ENCODE measurements at regions not wholly inside any gene's neighbourhood (a gene's known extent, or its start where the extent isn't known, plus 50 kb on each side); places are given as distances from the start of the nearest gene placed in this dataset.

- no peak for TF ChIP-seq ESRRA (IDR thresholded peaks at IDR 0.05; ENCODE audit: borderline replicate concordance, low read length)
- TF ChIP-seq ZFP36 (IDR thresholded peaks at IDR 0.05; ENCODE audit: borderline replicate concordance, partially characterized antibody), result no peak
- TF ChIP-seq CEBPB (IDR thresholded peaks at IDR 0.05), result no peak
Measured at GRCh38 chr21:35212393-35213127, 163.5 kb upstream of the RUNX1 start.

All from A549 (cell line).